HG02623 (cell line): ENCODE measurements at regions not wholly inside any gene's neighbourhood (a gene's known extent, or its start where the extent isn't known, plus 50 kb on each side); places are given as distances from the start of the nearest gene placed in this dataset.

Experiments used
- ATAC-seq: cut with Tn5 transposase; IDR thresholded peaks from one replicate; pipeline ENCODE4 v1.9.1; 2021; ENCODE audit warnings: moderate library complexity; ENCODE audit not compliant: unreplicated experiment

GRCh38 chr15:94177112-94177511, 54.2 kb upstream of the MCTP2 start:
- no peak for ATAC-seq

DNA sequence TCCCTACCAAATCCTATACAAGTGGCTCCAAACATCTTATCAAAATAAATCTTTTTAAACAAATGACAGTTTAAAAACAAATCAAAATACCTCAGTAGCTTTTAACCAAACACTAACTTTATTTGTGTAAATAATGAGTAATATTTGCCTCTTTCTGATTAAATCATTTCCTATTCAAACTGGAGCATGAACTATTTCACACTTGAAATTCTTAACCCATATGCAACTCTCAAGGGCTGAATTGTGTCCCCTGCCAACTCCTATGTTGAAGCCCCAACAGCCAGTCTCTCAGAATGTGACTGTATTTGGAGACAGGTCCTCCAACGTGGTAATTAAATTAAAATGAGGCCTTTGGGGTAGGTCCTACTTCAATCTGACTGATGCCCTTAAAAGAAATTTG, 55.9 kb upstream of the MCTP2 start:
- no peak for ATAC-seq

DNA sequence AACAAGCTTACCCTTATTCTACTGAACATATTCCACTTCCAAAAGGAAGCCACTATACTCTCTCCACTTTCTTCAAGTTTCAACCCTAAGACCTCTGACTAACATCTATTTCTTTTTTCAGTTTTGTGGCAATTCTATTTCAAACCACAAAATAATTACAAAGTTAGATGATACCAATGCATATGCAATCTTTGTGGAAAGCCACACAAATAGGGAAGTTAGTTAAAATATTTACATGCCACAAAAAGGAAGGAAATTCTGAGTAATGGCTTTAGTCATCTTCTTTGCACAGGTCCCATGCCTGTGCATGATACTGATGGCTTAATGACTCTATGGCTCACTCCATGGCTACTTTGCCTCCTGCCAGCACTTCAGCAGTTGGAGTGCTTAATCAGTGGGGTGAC, 57.0 kb upstream of the MCTP2 start:
- ATAC-seq, result peak; percentile 87

DNA sequence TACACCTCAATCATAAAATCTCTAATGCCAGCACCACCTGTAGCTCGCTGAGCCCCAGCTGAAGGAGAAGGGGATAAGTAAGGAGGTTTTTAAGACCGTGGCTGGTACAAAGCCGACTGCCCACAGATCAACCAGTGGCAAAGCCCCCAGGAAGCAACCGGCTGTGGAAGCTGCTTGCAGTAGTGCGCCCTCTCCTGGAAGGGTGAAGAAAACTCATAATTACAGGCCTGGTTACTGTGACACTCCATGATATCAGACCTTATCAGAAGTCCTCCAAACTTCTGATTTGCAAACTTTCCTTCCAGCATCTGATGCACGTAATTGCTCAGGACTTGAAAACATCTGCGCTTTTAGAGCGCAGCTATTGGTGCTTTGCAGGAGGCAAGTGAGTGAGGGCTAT, 63.1 kb upstream of the MCTP2 start:
- ATAC-seq, result no peak

GRCh38 chr15:94164971-94165370, 66.4 kb upstream of the MCTP2 start:
- ATAC-seq, result no peak

DNA sequence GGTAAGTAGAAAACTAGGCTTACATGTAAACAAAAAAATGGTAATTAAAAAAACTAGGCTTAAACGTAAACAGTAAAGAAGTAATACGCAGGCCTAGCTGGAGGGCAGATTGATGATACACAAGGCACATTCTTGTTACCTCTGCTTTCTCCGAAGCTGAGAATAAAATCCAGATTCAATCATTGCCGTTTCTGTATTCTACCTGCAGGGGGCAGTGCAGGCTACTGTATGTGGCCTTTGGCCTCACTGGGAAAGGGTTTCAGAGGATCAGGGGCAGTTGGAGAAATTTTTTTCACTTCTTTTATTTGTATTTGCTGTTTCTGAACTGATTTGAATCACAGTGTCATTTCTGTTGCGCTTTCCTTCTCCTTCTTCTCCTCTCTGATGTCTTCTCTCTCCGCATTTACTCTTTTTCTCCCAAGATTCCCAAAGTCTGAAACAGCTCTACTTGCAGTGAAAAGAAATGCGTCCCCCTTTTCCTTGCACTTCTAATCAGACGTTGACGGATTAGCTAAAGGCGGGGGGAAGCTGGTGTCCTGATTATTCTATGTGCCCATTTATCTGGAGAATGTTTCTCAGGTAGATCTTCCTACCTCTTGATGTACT, 67.1 kb upstream of the MCTP2 start:
- ATAC-seq, result no peak

DNA sequence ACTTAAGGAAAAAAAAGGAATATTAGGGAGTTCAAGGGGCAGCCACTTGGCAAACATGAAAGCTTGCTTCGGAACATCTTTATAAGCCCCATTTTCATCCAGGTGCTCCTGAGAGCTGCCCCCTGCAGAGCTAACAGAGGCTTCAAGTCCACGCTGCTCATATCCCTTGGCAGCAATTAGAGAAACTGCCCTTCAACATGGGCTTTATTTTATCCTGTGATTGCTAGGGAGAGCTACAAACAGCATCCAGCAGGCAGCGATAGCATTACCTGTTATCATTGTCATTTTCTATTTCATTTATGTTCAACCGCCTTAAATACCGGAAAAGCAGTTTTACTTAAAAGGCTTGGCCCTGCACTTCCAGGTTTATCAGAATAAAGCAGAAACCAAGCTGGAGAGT, 68.4 kb upstream of the MCTP2 start:
- ATAC-seq, result no peak

- no peak for ATAC-seq
Observed at GRCh38 chr15:94154255-94154654, 77.1 kb upstream of the MCTP2 start.

- ATAC-seq, result no peak
Observed at GRCh38 chr15:94145046-94145445, 86.3 kb upstream of the MCTP2 start.

- ATAC-seq, result no peak
Observed at GRCh38 chr15:94141802-94142201, 89.6 kb upstream of the MCTP2 start.

DNA sequence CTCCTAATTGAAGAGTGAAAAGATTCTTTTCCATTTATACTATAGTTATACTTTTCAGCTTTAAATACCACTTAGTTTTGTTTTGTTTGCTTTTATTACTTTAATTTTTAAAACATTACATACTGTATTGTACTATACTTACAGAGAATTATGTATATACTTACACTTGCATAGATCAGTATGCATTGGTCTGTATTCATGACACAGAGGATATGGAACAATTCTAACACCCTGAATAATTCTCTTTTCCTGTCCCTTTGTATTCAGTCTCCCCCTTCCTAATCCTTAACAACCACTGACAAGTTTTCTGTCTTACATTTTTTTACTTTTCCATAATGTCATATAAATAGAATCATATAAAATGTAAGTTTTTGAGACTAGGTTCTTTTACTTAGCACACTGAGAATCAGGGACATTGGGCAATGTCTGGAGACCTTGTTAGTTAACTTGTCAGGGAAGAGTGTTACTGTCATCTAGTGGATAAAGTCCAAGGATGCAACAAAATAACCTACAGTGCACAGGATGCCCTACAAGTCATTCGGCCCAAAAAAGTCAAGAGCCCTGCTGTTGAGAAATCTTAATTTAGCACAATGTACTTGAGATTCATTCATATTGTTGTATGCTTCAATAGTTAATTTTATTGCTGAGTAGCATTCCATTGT, 95.7 kb upstream of the MCTP2 start:
- no peak for ATAC-seq

DNA sequence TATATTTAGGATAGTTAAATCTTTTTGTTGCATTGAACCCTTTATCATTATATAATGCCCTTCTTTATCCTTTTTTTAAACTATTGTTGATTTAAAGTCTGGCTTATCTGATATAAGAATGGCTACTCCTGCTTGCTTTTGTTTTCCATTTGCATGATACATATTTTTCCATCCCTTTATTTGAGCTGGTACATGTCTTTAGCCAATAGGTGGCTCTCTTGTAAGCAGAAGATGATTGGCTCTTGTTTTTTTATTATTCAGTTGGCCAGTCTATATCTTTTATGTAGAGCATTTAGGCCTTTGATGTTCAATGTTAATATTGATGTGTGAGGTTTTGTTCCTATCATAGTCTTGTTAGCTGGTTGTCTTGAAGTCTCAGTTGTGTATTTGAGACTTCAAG, 99.5 kb upstream of the MCTP2 start:
- ATAC-seq, result no peak

DNA sequence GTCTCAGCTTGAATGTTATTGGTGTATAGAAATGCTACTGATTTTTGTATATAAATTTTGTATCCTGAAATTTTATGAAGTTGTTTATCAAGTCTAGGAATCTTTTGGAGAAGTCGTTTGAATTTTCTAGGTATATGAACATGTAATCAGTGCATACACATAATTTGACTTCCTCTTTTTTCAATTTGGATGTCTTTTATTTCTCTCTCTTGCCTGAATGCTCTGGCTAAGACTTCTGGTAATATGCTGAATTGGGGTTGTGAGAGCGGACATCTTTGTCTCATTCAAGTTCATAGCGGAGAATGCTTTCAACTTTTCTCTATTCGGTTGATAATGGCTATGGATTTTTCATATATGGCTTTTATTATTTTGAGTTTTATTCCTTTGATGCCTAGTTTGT, 100.9 kb upstream of the MCTP2 start:
- ATAC-seq, result no peak

DNA sequence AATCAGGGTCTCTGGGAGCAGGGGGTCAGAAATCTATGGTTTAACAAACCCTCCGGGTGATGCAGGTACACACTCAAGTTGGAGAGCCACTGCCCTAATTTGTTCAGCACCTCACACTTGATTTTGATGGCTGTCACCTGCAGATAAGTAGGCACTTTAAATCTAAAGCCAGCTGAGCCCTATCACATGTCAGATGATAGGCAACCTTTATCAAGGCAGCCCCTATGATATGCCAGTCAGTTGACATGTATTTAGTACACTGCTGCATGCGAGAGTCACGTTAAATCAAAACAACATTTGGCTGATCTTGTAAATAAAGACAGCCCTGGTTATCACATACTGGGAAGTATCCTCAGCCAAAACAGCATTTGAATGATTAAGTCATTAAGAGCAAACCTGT, 104.4 kb upstream of the MCTP2 start:
- ATAC-seq, result no peak

GRCh38 chr15:94125698-94126097, 105.7 kb upstream of the MCTP2 start:
- ATAC-seq, result no peak

DNA sequence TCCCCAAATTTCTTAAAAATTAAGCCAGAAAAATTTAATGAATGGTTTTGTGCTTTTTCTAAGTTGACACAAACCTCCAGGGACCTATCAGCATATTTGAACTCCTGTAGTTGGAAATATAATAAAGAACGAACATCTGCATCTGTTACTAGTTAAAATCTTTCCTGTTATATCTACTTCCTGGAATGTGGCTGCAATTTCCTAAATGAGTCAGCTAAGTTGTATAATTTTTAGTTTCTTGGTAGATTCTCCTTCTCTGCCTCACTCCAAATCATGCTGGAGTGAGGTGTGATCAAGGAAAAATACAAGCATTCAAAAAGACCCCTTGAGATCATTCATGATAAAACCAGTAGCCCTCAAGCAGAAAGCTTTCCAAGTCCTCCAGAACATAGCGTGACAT, 106.2 kb upstream of the MCTP2 start:
- no peak for ATAC-seq

- ATAC-seq, result no peak
Observed at GRCh38 chr15:94122516-94122915, 108.8 kb upstream of the MCTP2 start.

DNA sequence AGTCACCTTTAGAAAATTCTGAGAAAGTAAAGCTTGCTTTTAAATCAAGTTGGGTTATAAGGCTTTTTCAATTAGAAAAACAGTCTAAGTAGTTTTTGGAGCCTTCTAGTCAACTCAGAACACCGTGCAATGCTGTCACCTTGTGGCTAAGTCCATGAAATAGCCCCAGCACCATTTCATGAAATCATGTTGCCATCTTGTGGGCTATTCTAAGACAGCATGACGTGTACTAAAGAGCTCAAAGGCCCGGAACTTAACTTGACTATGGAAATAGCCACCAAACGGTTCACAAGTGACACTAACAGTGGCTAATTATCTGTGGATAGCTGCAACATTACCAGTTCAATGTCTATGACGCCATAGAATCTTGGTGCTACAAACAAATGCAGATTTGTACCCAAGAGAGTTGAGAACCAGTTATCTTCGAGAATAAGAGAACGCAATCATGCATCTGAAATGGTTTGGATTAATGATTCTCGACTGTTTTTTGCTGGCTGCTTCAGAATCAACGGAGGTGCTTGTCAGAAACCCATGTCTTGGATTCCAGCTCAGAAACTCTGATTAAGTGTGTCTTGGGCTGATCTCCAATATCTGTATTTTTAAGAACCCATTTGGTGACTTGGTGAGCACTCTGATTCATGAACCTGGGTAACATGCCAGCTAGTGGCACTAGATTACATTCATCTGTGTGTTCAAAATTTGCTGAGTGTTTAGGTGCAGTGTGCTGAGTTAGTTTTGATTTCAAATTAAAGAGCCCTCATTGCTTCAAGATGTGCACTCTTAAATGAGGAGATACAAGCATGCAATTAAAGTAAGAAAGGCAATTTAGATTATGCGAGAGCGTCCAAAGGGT, 111.2 kb upstream of the MCTP2 start:
- peak; percentile 100 for ATAC-seq

DNA sequence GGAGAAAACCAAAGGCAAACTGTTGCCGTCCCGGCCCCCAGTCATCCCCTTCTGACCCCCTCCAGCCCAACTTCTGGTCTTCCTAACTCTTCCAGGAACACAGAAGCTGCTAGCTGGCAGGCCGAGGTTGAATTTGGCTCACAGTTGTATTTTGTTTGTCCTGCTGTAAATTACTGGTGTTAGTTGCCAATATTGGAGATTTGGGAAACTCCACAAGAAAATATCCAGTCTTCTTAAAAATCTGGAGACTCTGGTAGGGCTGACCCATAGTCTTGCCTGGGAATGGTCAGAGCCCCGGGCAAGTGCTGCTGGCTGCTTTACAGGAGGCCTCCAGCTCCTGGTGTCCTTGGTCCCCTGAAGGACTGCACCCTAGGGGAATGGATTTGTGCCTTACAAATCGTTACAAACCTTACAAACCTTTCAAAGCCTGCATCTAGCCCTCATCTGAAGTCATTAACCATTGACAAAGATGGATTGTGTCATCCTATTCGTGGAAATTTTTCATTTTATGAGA, 112.0 kb upstream of the MCTP2 start:
- no peak for ATAC-seq

DNA sequence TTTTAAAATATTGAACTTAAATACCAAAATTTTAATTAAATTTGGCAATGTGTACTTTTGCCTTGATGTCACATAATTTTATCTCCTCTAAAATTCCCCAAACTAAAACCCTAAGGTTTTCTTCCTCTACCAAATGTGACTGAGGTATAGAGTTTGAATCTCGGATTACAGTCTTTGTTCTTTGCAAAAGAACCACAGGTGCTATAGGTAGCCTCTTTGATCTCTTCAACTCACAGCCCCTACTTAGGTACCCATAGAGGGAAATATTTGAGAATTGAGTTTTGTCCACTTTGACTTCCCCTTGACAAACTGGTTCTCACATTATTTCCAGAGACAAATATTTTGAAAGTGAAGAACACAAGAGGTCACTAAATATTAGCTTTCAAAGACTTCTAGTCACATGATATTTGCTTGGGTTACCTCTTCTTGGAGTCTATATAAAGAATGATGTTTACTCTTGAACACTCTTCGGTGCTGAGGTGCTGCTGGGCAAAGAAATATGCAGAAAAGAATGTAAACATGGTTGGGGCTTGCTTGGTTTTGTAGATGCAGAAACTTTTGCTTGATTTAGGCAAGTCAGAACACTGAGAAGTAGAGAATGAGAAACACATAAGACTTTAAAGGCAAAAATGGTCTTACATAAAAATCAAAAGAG, 120.8 kb upstream of the MCTP2 start:
- no peak for ATAC-seq

DNA sequence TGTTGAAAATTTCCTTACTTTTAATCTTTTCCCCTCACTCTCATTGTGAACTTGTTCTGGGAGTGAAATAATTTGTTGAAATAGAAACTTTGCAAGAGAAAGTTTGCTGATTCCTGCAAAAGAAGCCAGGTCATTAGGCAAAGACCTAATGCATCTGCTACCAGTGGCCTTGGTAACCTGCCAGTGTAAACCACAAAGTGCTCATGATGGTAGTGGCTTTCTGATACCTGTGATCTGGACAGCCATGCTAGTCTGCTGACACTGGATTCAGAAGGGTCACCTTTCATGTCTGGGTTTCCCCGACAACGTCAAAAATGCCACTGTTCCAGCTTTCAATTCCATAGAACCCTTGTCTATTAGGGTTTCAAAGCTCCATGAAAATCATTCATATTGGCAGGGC, 123.7 kb upstream of the MCTP2 start:
- no peak for ATAC-seq
